Uterus (tissue), 2 donors: ENCODE measurements at regions not wholly inside any gene's neighbourhood (a gene's known extent, or its start where the extent isn't known, plus 50 kb on each side); places are given as distances from the start of the nearest gene placed in this dataset.

Experiments used
- POLR2A ChIP-seq, 2 donors: fragments of 450-650 bp; IDR thresholded peaks; one replicate each; pipeline ENCODE4 v1.6.1; 2016; ENCODE audit warnings: antibody characterized with exemption in 2 of 2, mild to moderate bottlenecking in 1 of 2, moderate library complexity in 1 of 2
- TF ChIP-seq, protein P1 (sequence below), 4 experiments: fragments of 200-600 bp in 2 of 4; fragments of 450-650 bp in 2 of 4; sonication (generic) in 2 of 4; IDR thresholded peaks; one replicate each; pipeline ENCODE4 v1.5.1; 2016 to 2019; ENCODE audit warnings: antibody characterized with exemption in 4 of 4, mild to moderate bottlenecking in 2 of 4, moderate library complexity in 1 of 4

GRCh38 chr6:139625081-139625939, 250.9 kb upstream of the CITED2 start:
- TF ChIP-seq, protein P1, sequence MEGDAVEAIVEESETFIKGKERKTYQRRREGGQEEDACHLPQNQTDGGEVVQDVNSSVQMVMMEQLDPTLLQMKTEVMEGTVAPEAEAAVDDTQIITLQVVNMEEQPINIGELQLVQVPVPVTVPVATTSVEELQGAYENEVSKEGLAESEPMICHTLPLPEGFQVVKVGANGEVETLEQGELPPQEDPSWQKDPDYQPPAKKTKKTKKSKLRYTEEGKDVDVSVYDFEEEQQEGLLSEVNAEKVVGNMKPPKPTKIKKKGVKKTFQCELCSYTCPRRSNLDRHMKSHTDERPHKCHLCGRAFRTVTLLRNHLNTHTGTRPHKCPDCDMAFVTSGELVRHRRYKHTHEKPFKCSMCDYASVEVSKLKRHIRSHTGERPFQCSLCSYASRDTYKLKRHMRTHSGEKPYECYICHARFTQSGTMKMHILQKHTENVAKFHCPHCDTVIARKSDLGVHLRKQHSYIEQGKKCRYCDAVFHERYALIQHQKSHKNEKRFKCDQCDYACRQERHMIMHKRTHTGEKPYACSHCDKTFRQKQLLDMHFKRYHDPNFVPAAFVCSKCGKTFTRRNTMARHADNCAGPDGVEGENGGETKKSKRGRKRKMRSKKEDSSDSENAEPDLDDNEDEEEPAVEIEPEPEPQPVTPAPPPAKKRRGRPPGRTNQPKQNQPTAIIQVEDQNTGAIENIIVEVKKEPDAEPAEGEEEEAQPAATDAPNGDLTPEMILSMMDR (IDR thresholded peaks at IDR 0.05): no peak
- no peak for TF ChIP-seq POLR2A (IDR thresholded peaks at IDR 0.05)
